ENCODE measurements at regions not wholly inside any gene's neighbourhood (a gene's known extent, or its start where the extent isn't known, plus 50 kb on each side); places are given as distances from the start of the nearest gene placed in this dataset.

DNA sequence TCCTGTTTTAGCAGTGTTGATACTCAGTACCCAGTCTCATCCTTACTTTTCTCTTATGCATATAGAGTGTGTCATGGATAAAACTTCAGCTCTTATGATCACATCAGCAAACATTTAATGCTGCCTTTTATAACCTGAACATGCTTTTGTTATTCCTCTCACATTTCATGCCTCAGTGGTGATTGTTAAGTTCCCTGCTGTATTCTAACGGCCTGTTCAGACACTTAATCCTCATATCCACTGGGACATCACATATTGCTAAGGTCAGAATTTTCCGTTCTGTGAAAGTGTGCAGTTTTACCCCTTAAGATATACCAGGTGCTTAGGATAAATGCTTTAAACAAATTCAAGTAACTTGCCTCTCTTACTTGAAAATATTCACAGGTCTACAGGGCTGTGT lies 268.7 kb upstream of the SEL1L start:
- POLR2A ChIA-PET = no interaction called here
- no peaks in the 10 kb centered on the region for H3K27me3 Mint-ChIP-seq (ENCODE audit: insufficient read depth, unreplicated experiment)
- no TSS peak for BruUV-seq (replicated peaks)
- H3K36me3 Mint-ChIP-seq (ENCODE audit: insufficient read depth, unreplicated experiment) = no peaks in the 10 kb centered on the region
- no peak for DNase-seq (ENCODE audit: unreplicated experiment)
- CTCF ChIA-PET = no interaction called here
- TF ChIP-seq, protein P1, sequence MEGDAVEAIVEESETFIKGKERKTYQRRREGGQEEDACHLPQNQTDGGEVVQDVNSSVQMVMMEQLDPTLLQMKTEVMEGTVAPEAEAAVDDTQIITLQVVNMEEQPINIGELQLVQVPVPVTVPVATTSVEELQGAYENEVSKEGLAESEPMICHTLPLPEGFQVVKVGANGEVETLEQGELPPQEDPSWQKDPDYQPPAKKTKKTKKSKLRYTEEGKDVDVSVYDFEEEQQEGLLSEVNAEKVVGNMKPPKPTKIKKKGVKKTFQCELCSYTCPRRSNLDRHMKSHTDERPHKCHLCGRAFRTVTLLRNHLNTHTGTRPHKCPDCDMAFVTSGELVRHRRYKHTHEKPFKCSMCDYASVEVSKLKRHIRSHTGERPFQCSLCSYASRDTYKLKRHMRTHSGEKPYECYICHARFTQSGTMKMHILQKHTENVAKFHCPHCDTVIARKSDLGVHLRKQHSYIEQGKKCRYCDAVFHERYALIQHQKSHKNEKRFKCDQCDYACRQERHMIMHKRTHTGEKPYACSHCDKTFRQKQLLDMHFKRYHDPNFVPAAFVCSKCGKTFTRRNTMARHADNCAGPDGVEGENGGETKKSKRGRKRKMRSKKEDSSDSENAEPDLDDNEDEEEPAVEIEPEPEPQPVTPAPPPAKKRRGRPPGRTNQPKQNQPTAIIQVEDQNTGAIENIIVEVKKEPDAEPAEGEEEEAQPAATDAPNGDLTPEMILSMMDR (IDR thresholded peaks at IDR 0.05; ENCODE audit: unreplicated experiment) = no peak
- no peaks in the 10 kb centered on the region for H3K9me3 Mint-ChIP-seq (ENCODE audit: unreplicated experiment)
- intact Hi-C loops (cut with micrococcal nuclease) = no loop called here
- no peak overlapping the region for H3K27ac Mint-ChIP-seq (ENCODE audit: low read depth, unreplicated experiment)
- peak overlapping the region; percentile 1 for H3K4me3 Mint-ChIP-seq (ENCODE audit: unreplicated experiment)
- peaks cover 9% of the 10 kb centered on the region for H3K4me1 Mint-ChIP-seq (ENCODE audit: insufficient read depth, unreplicated experiment)

DNA sequence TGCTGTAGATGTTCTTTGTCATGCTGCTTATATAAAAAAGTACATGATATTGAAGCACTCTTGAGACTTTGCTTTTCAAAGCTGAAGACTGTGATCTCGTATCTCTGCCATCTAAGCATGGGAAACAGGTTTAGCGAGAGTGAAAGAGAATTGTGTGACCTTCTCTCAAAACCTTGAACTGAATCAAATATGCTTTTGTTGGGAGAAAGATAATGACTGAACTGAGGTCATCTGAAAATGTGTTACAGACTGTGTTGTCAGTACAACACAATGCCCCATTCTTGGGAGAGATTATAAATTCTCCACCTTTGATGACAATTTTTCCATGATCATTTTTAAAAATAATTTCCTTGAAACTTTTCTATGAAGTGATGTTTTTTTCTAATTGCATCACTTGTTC lies 272.1 kb upstream of the SEL1L start:
- Mint-ChIP-seq H3K27ac (ENCODE audit: low read depth, unreplicated experiment) (no peak overlapping the region), H3K27me3 (ENCODE audit: insufficient read depth, unreplicated experiment) (no peaks in the 10 kb centered on the region), H3K4me3 (ENCODE audit: unreplicated experiment) (no peak overlapping the region), H3K4me1 (ENCODE audit: insufficient read depth, unreplicated experiment) (peaks cover 9% of the 10 kb centered on the region), H3K36me3 (ENCODE audit: insufficient read depth, unreplicated experiment) (no peaks in the 10 kb centered on the region), H3K9me3 (ENCODE audit: unreplicated experiment) (peaks cover 8% of the 10 kb centered on the region)
- intact Hi-C loops (cut with micrococcal nuclease) = no loop called here
- BruUV-seq (replicated peaks) = no TSS peak
- POLR2A ChIA-PET = interaction anchor here (1.2 kb wide), 1 partner anchor 13 kb away, joined by 3 read pairs; no protein-coding TSS in a partner anchor
- TF ChIP-seq, protein P1 (IDR thresholded peaks at IDR 0.05; ENCODE audit: unreplicated experiment) = no peak
- no peak for DNase-seq (ENCODE audit: unreplicated experiment)
- CTCF ChIA-PET = no interaction called here

DNA sequence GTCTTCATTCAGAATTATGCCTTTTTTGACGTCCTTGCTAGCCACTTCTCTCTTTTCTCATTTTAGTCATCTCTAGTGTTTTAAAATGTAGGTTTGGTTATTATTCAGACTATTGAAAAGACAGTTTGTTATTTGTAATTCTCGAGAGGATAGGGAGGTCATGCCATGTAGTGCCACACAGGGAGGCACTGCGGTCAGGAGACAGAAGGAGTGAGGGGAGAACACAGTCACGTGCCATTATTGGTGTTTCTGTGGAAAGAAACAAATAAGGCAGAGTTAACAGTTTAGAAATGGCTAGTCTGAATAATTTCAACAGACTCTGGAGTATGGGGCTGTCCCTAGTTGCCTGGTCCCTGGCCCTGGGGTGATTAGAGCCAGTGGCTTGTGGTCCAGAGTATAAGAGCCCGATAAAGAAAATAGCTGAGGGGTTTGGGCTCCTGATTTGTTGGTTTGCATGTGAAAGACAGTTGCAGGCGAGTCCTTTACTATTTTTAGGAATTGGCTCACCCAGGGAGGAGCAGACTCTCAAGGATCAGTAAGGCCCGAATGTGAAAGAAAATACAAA lies 278.1 kb upstream of the SEL1L start:
- POLR2A ChIA-PET = no interaction called here
- no peaks in the 10 kb centered on the region for H3K4me1 Mint-ChIP-seq (ENCODE audit: insufficient read depth, unreplicated experiment)
- H3K27ac Mint-ChIP-seq (ENCODE audit: low read depth, unreplicated experiment) = no peak overlapping the region
- no peak overlapping the region for H3K4me3 Mint-ChIP-seq (ENCODE audit: unreplicated experiment)
- TF ChIP-seq, protein P1 (IDR thresholded peaks at IDR 0.05; ENCODE audit: unreplicated experiment) = no peak
- no peaks in the 10 kb centered on the region for H3K36me3 Mint-ChIP-seq (ENCODE audit: insufficient read depth, unreplicated experiment)
- no peaks in the 10 kb centered on the region for H3K27me3 Mint-ChIP-seq (ENCODE audit: insufficient read depth, unreplicated experiment)
- intact Hi-C loops (cut with micrococcal nuclease) = no loop called here
- CTCF ChIA-PET = no interaction called here
- H3K9me3 Mint-ChIP-seq (ENCODE audit: unreplicated experiment) = peaks cover 8% of the 10 kb centered on the region
- no TSS peak for BruUV-seq (replicated peaks)
- DNase-seq (ENCODE audit: unreplicated experiment) = no peak

DNA sequence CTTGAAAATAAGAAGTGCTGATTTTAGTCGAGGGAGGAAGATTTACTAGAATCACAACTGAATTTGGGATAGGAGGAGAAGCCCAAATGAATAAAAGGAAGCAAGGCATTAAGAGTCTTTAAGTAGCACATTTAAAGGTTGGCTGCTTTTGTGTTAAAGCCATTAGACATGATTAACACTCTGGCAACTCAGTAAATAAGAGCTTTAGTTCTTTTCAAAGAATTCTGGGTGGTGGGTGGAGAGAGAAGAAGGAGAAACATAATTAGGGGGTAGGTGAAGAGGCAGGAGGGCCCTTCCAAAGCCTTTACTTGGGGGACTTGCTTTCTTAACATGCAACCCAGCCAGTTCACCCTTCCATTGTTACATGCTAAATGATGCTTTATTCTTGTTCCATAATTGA lies 284.6 kb upstream of the SEL1L start:
- no peak for DNase-seq (ENCODE audit: unreplicated experiment)
- H3K4me1 Mint-ChIP-seq (ENCODE audit: insufficient read depth, unreplicated experiment) = peaks cover 6% of the 10 kb centered on the region
- POLR2A ChIA-PET = no interaction called here
- BruUV-seq (replicated peaks) = no TSS peak
- intact Hi-C loops (cut with micrococcal nuclease) = no loop called here
- peaks cover 6% of the 10 kb centered on the region for H3K9me3 Mint-ChIP-seq (ENCODE audit: unreplicated experiment)
- CTCF ChIA-PET = no interaction called here
- H3K27me3 Mint-ChIP-seq (ENCODE audit: insufficient read depth, unreplicated experiment) = no peaks in the 10 kb centered on the region
- H3K36me3 Mint-ChIP-seq (ENCODE audit: insufficient read depth, unreplicated experiment) = no peaks in the 10 kb centered on the region
- no peak overlapping the region for H3K27ac Mint-ChIP-seq (ENCODE audit: low read depth, unreplicated experiment)
- no peak overlapping the region for H3K4me3 Mint-ChIP-seq (ENCODE audit: unreplicated experiment)
- TF ChIP-seq, protein P1 (IDR thresholded peaks at IDR 0.05; ENCODE audit: unreplicated experiment) = no peak
